ENCODE measurements at regions not wholly inside any gene's neighbourhood (a gene's known extent, or its start where the extent isn't known, plus 50 kb on each side); places are given as distances from the start of the nearest gene placed in this dataset.

- TF ChIP-seq CTCF (conservative IDR thresholded peaks at IDR 0.05; ENCODE audit: low read length) (no peak), EZH2phosphoT487 (IDR thresholded peaks at IDR 0.05; ENCODE audit: borderline replicate concordance, low read depth, low read length) (no peak)
Measured at GRCh38 chr19:31772915-31773314, 423.7 kb upstream of the TSHZ3 start.
